Right lobe of liver (tissue), 6 donors: ENCODE measurements at regions not wholly inside any gene's neighbourhood (a gene's known extent, or its start where the extent isn't known, plus 50 kb on each side); places are given as distances from the start of the nearest gene placed in this dataset.

ENCODE experiments used
- ATAC-seq, 4 donors: fragments of 200-7000 bp; cut with Tn5 transposase; one replicate each; pipeline ENCODE4 v1.9.1; 2020; ENCODE audit warnings: mild to moderate bottlenecking in 4 of 4, moderate library complexity in 4 of 4
- DNase-seq, 3 donors: peaks; one replicate each; pipeline ENCODE4 v3.0.0-alpha.2; 2020
- H3K27ac ChIP-seq, 3 donors: fragments of 200-600 bp; one replicate each; pipeline ENCODE4 v1.8.0; 2022
- H3K27me3 ChIP-seq, 2 donors: fragments of 200-600 bp; one replicate each; pipeline ENCODE4 v1.8.0; 2022
- H3K36me3 ChIP-seq, 4 donors: fragments of 200-600 bp; sonication (generic) in 1 of 4; one replicate each; pipeline versions ENCODE4 v1.5.1 to v1.8.0; 2017 to 2022; ENCODE audit warnings: control low read depth in 1 of 4
- H3K4me1 ChIP-seq, 4 donors: fragments of 200-600 bp; sonication (generic) in 1 of 4; one replicate each; pipeline versions ENCODE4 v1.5.1 to v1.8.0; 2017 to 2022; ENCODE audit warnings: control low read depth in 1 of 4
- H3K4me3 ChIP-seq, 3 donors: fragments of 200-600 bp; one replicate each; pipeline ENCODE4 v1.8.0; 2022
- H3K9me3 ChIP-seq, 4 donors: fragments of 200-600 bp; sonication (generic) in 1 of 4; one replicate each; pipeline versions ENCODE4 v1.5.1 to v1.8.0; 2017 to 2022; ENCODE audit warnings: control low read depth in 1 of 4
- POLR2A ChIP-seq: fragments of 450-650 bp; IDR thresholded peaks from one replicate; pipeline ENCODE4 v1.6.1; 2017; ENCODE audit warnings: antibody characterized with exemption, mild to moderate bottlenecking
- WGBS: methylation state at CpG from one replicate; pipeline ENCODE4 v1.1.6; 2018; ENCODE audit warnings: low coverage, low lambda C conversion rate; ENCODE audit not compliant: insufficient coverage; ENCODE audit errors: missing lambda C conversion rate; 5-methylcytosine and 5-hydroxymethylcytosine counted together
- intact Hi-C, 2 donors: fragments of 100-400 bp; cut with DNase I; formaldehyde crosslinking; loops; one replicate each; pipeline versions ENCODE4 v1.11.2 to v1.14.1; 2022
- TF ChIP-seq, protein P1 (sequence below), 4 donors: fragments of 200-600 bp in 3 of 4; fragments of 450-650 bp in 1 of 4; IDR thresholded peaks; one replicate each; pipeline versions ENCODE4 v1.5.1 to v1.8.0; 2016 to 2022; ENCODE audit warnings: antibody characterized with exemption in 4 of 4, mild to moderate bottlenecking in 2 of 4
- donor health status: DM: no; HTN: yes; CAD: no.
- donor health status: DM: no; HTN: no; CAD: no.
- donor health status: DM: no; HTN: no; CAD: no.
- donor health status: DM: no; HTN: yes; CAD: no.
- donor health status: DM: no; HTN: yes; CAD: no.

DNA sequence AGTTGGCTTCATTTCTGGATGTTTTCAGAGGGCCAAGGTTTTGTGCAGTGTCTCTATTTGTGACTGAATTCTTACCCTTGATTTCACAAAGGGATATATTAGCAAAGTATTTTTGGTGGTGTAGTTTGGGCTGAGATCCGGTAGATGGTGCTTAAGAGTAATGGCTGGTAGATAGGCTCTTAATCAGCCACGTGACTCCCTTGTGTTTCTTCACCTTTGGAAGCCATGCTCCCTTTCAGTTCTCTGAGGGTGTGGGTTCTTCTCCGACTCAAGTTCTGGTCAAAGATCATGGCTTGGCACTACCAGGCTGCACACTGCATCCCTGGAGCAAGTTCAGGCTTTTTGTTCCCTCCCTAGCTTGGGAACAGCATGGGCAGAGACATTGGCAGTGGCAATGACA, 887.3 kb downstream of the CDH8 start:
- Histone ChIP-seq H3K9me3 (no peaks in the 10 kb centered on the region), H3K4me3 (no peak overlapping the region), H3K36me3 (no peaks in the 10 kb centered on the region), H3K27ac (no peak overlapping the region), H3K27me3 (no peaks in the 10 kb centered on the region), H3K4me1 (no peaks in the 10 kb centered on the region)
- intact Hi-C loops: no loop called here
- DNase-seq (no peak), ATAC-seq (no peak)
- WGBS: 43% methylated on average over 3 of the region's 3 CpGs
- TF ChIP-seq, protein P1, sequence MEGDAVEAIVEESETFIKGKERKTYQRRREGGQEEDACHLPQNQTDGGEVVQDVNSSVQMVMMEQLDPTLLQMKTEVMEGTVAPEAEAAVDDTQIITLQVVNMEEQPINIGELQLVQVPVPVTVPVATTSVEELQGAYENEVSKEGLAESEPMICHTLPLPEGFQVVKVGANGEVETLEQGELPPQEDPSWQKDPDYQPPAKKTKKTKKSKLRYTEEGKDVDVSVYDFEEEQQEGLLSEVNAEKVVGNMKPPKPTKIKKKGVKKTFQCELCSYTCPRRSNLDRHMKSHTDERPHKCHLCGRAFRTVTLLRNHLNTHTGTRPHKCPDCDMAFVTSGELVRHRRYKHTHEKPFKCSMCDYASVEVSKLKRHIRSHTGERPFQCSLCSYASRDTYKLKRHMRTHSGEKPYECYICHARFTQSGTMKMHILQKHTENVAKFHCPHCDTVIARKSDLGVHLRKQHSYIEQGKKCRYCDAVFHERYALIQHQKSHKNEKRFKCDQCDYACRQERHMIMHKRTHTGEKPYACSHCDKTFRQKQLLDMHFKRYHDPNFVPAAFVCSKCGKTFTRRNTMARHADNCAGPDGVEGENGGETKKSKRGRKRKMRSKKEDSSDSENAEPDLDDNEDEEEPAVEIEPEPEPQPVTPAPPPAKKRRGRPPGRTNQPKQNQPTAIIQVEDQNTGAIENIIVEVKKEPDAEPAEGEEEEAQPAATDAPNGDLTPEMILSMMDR (IDR thresholded peaks at IDR 0.05): no peak
- no peak for TF ChIP-seq POLR2A

DNA sequence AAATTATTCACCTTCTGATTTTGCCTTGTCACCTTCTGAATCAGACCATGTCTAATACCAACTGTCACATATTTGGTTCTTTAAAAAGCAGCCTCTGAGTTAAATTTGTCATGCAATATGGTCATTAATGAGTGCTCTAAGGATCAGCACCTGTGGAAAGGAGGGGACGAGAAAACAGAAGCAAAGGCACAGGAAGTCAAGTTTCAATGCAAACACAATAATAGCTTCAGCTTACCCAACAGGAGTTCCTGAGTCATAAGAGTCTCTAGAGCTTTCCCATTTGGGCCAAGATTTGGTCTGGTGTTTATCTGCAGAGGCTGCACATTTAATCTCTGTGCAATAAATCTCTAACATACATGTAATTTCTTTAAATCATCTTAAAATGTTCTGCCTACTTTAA, 889.8 kb downstream of the CDH8 start:
- H3K27me3 ChIP-seq: no peaks in the 10 kb centered on the region
- H3K9me3 ChIP-seq: no peaks in the 10 kb centered on the region
- no peak overlapping the region for H3K4me3 ChIP-seq
- TF ChIP-seq, protein P1 (IDR thresholded peaks at IDR 0.05): no peak
- no peak for TF ChIP-seq POLR2A
- H3K36me3 ChIP-seq: no peaks in the 10 kb centered on the region
- intact Hi-C loops: no loop called here
- DNase-seq (no peak), ATAC-seq (no peak)
- no peaks in the 10 kb centered on the region for H3K4me1 ChIP-seq
- WGBS: 22% methylated on average over 1 of the region's 1 CpG
- no peak overlapping the region for H3K27ac ChIP-seq

DNA sequence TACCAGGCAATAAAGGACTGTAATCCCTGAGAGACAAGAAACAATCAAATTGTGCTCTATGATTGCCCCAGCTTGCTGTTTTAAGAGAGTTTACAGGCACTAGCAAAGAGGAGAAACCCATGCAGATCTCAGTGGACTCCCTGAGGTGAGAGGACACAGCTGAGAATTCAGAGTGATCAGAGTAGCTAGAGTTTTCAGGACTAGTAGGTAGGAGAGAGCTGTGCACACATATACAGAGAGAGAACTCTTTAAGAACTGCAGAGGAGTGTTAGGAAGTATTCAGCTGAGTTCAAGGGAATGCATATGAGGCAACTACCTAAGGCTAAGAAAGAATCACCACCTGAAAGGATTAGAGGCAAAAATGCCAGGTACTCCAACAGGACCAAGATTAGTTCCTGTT, 904.8 kb downstream of the CDH8 start:
- no peaks in the 10 kb centered on the region for H3K4me1 ChIP-seq

DNA sequence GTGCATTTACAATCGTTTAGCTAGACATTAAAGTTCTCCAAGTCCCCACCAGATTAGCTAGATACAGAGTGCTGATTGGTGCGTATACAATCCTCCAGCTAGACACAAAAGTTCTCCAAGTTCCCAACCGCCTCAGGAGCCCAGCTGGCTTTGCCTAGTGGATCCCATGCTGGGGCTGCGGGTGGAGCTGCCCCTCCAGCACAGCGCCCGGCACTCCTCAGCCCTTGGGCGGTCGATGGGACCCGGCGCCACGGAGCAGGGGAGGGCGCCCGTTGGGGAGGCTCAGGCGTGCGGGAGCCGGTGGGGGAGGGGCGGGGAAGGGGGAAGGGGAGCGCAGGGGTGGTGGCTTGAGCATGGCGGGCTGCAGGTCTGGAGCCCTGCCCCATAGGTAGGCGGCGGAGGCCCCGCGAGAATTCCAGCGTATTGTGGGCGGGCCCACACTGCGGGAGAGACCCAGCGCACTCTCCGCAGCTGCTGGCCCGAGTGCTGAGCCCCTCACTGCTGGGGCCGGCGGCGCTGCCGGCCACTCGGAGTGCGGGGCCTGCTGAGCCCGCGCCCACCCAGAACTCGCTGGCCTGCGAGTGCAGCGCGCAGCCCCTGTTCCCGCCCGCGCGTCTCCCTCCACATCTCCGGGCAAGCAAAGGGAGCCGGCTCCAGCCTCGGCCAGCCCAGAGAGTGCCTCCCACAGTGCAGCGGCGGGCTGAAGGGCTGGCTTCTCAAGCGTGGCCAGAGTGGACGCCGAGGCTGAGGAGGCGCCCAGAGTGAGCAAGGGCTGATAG, 907.5 kb downstream of the CDH8 start:
- H3K9me3 ChIP-seq: no peaks in the 10 kb centered on the region
- intact Hi-C loops: no loop called here
- TF ChIP-seq, protein P1 (IDR thresholded peaks at IDR 0.05): no peak
- TF ChIP-seq POLR2A: no peak
- WGBS: 91% methylated on average over 15 of the region's 54 CpGs
- ATAC-seq (peak in 1 of 4 donors; percentile 38), DNase-seq (no peak)
- H3K4me3 ChIP-seq: no peak overlapping the region
- no peak overlapping the region for H3K27ac ChIP-seq
- no peaks in the 10 kb centered on the region for H3K36me3 ChIP-seq
- H3K27me3 ChIP-seq: no peaks in the 10 kb centered on the region
- H3K4me1 ChIP-seq: no peaks in the 10 kb centered on the region

More for the DNA sequence above, 904.8 kb downstream of the CDH8 start:
- no peak overlapping the region for H3K4me3 ChIP-seq
- H3K9me3 ChIP-seq: no peaks in the 10 kb centered on the region
- TF ChIP-seq POLR2A: no peak
- TF ChIP-seq, protein P1 (IDR thresholded peaks at IDR 0.05): no peak
- H3K27ac ChIP-seq: no peak overlapping the region
- no peaks in the 10 kb centered on the region for H3K27me3 ChIP-seq
- H3K36me3 ChIP-seq: no peaks in the 10 kb centered on the region
- intact Hi-C loops: no loop called here
- no peak for DNase-seq
- ATAC-seq: no peak
